ENCODE measurements at regions not wholly inside any gene's neighbourhood (a gene's known extent, or its start where the extent isn't known, plus 50 kb on each side); places are given as distances from the start of the nearest gene placed in this dataset.
A peak's percentile ranks its signal among the peaks of the same experiment; 100 is the strongest.

- TF ChIP-seq MLLT1 (IDR thresholded peaks at IDR 0.05) (0 out of 4 replicates have a peak, but pooled peaks of 1 of the 2 experiments have one; percentile 64), CCNT2 (IDR thresholded peaks at IDR 0.05; ENCODE audit: borderline replicate concordance, extremely low read depth, insufficient read length, low read depth, low read length) (no peak), CREM (IDR thresholded peaks at IDR 0.05; ENCODE audit: low read depth) (0 out of 2 replicates have a peak, but pooled peaks have one; percentile 3), ATF7 (IDR thresholded peaks at IDR 0.05) (no peak), NR0B1 (IDR thresholded peaks at IDR 0.05; ENCODE audit: partially characterized antibody) (no peak), HNRNPH1 (optimal IDR thresholded peaks at IDR 0.05; ENCODE audit: low read depth, low read length) (no peak), BMI1 (IDR thresholded peaks at IDR 0.05; ENCODE audit: low read length) (no peak), HES1 (IDR thresholded peaks at IDR 0.05; ENCODE audit: low read depth) (no peak), MEF2D (tag; conservative IDR thresholded peaks at IDR 0.05; ENCODE audit: low read depth) (0 out of 2 replicates have a peak, but pooled peaks have one; percentile 37), KDM4B (IDR thresholded peaks at IDR 0.05; ENCODE audit: borderline replicate concordance in 2 of 2, low read depth in 1 of 2) (0 out of 4 replicates have a peak, but pooled peaks of 1 of the 2 experiments have one; percentile 30), ZNF175 (CRISPR knock-in tag; IDR thresholded peaks at IDR 0.05; ENCODE audit: low read depth) (no peak), RB1 (IDR thresholded peaks at IDR 0.05; ENCODE audit: low read depth) (no peak), ARID2 (IDR thresholded peaks at IDR 0.05) (0 out of 2 replicates have a peak, but pooled peaks have one; percentile 56), CBFA2T3 (IDR thresholded peaks at IDR 0.05) (peak; percentile 19; the same call in 1 of the 2 replicates), ZNF212 (CRISPR knock-in tag; IDR thresholded peaks at IDR 0.05) (no peak), PTRF (tag; IDR thresholded peaks at IDR 0.05) (no peak), RFX1 (IDR thresholded peaks at IDR 0.05) (no peak), IRF1 (CRISPR knock-in tag; IDR thresholded peaks at IDR 0.05; ENCODE audit: borderline replicate concordance) (no peak), SP2 (IDR thresholded peaks at IDR 0.05; ENCODE audit: extremely low read depth, low read depth, low read length, poor library complexity, severe bottlenecking) (no peak), HLTF (IDR thresholded peaks at IDR 0.05) (peak; percentile 95), MIER1 (IDR thresholded peaks at IDR 0.05; ENCODE audit: low read depth) (no peak; the same call in 1 of the 2 replicates), NEUROD1 (IDR thresholded peaks at IDR 0.05; ENCODE audit: borderline replicate concordance, low read depth, low read length, partially characterized antibody) (peak; percentile 32), NR2C2 (CRISPR knock-in tag; IDR thresholded peaks at IDR 0.05) (no peak), NR2C2 (tag; IDR thresholded peaks at IDR 0.05) (no peak), SMAD3 (CRISPR knock-in tag; conservative IDR thresholded peaks at IDR 0.05) (no peak), FOXJ2 (tag; IDR thresholded peaks at IDR 0.05) (no peak), DACH1 (IDR thresholded peaks at IDR 0.05; ENCODE audit: partially characterized antibody) (no peak)
These were observed 69.8 kb upstream of the SSBP3 start (continued) for GRCh38 chr1:54475946-54476516.

All from K562 (cell line).